Activated naive CD4-positive, alpha-beta T cell treated with Interleukin-2 at 50 U/mL for 16 hours (primary cell): ENCODE measurements at regions not wholly inside any gene's neighbourhood (a gene's known extent, or its start where the extent isn't known, plus 50 kb on each side); places are given as distances from the start of the nearest gene placed in this dataset.
A peak's percentile ranks its signal among the peaks of the same experiment; 100 is the strongest.

ENCODE experiments used
- DNase-seq: peaks from one replicate; pipeline ENCODE4 v3.0.0-alpha.2; 2020

GRCh38 chr1:114342376-114342775, 168.6 kb downstream of the TRIM33 start:
- peak; percentile 15 for DNase-seq

DNA sequence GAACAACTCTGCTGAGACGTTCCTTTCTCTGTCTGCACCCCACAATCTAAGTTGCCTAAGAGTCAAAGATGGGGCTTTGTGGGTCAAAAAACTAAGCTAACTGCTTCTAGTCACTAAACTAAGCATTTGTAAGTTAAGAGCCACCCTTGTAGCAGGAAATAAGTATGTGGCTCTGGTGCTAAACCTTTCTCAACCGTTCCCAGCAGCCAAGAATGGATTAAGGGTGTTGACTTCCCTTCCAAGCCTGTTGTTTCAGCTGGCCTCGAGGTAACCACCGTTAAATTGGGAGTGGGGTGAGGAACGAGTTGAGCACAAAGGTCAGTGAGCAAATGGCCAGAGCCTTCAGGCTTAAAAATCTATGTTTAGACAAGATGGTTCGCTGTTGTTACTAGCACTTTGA, 169.1 kb downstream of the TRIM33 start:
- DNase-seq: no peak

DNA sequence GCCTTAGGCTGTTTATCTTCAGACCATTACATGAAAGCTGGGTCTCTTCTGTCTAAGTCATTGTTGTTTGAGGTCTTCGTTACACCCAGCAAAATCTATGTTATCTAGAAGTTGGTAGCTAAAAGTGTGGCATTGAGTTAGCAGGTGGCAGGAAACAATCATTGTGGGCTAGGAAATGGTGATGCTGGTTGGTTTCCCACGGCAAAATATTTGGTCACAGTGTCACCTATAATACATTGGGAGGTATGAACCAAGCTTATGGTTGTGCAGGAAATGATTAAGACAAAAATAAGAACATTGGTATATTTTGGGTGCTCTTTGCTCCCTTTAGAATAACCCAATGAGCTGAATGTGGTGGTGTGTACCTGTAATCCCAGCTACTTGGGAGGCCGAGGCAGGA, 169.7 kb downstream of the TRIM33 start:
- DNase-seq: peak; percentile 27

DNA sequence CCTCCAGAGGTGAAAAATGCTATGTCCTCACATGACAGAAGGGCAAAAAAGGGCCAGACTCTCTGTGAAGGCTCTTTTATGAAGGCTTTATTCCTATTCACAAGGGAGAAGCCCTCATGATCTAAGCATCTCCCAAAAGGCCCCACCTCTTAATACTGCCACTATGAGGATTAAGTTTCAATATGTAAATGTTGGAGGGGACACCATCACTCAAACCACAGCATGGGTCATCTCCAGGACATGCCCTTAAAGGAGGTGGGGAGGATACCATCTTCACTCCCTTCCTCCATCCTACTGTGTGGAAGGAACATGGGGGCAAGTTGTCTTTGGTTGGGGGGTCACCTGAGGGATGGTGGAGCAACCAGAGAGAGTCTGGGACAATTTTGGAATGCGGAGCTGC, 170.1 kb downstream of the TRIM33 start:
- DNase-seq: no peak

GRCh38 chr1:114339379-114339778, 171.6 kb downstream of the TRIM33 start:
- no peak for DNase-seq

DNA sequence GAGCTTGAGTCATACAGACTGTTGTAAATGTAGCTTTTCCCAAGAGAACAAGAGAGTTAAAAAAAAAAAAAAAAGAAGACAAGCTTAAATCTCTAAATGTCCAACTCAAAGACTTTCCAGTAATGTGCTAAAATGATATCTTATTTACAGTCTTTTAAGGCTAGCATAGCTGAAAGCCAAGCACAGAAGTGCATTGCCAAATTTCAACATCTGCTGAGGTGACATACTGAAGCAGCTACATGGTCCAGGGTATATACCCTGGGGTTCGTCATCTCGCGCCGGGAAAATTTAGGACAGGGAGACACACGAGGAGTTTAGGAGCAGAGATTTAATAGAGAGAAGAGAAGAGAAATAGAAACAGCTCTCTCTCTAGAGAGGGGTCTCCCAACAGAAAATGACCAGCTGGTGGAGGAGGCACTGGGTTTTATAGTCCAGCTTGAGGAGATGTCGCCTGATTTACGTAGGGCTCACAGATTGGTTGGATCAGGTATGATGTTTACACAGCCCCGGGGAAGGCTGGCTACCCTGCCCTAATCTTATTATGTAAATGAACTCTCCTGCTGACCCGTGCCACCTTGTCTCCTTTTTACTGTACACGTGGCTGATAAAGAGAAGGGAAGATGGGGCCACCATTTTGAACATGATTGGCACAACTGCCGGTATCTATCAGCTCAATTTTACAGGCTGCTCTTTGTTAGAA, 172.7 kb downstream of the TRIM33 start:
- DNase-seq: no peak

DNA sequence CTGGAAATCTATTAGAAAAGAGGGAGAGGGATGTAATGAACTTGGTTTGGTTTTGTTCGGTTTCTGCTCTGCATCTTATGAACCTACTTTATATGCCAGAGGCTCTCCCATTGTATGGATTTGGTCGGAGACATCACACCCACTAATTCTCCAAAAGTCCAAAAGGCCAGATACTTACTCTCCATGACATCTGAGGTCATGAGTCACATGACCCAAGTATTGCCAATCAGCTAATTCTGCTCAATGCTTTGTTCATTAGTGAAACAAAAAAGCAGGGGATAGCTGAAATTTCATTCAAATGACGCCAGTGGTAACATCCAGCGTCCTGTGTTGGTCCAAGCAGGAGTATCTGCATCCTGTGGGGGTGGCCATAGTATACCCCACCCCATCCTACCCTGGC, 173.6 kb downstream of the TRIM33 start:
- no peak for DNase-seq

- DNase-seq: no peak
These were observed 174.6 kb downstream of the TRIM33 start for GRCh38 chr1:114336360-114336759.

GRCh38 chr1:114335273-114335672, 175.7 kb downstream of the TRIM33 start:
- DNase-seq: no peak

GRCh38 chr1:114334297-114334696, 176.7 kb downstream of the TRIM33 start:
- DNase-seq: no peak

DNA sequence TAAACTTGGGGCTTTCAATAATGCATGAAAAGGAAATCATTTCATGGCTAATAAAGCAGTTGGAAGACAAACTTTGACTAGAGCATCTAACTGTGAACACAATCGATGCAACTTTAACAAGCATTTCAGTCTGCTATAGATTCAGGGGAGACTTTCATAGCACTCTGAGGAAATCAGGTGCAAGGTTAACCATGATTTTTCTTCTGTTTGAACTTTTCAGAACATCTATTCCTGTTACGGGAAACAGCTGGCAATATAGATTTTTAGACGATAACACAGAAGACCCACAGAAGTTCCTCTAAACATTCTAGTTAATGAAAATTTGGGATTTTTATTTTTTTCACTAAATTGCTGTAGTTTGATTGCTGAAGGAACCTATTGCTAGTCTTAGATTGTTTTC, 177.3 kb downstream of the TRIM33 start:
- DNase-seq: no peak

DNA sequence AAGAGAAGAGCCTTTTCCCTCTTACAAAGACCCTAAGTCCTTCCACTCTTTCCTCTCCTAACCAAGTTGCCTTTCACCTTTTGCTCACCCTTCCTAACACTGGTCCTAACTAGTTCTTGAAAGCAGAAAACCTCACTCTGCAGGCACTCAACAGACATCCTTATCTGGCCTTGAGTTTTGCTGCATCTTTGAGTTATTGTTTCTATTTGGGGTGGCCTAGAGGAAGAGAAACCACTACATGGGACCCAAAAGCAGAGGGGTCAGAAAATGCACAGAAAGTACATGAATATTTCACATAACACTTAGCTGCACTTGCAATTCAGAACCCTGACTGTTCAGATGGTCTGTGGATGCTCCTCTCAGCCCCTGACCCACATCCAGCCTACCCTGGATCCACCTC, 178.3 kb upstream of the SYT6 start:
- no peak for DNase-seq

DNA sequence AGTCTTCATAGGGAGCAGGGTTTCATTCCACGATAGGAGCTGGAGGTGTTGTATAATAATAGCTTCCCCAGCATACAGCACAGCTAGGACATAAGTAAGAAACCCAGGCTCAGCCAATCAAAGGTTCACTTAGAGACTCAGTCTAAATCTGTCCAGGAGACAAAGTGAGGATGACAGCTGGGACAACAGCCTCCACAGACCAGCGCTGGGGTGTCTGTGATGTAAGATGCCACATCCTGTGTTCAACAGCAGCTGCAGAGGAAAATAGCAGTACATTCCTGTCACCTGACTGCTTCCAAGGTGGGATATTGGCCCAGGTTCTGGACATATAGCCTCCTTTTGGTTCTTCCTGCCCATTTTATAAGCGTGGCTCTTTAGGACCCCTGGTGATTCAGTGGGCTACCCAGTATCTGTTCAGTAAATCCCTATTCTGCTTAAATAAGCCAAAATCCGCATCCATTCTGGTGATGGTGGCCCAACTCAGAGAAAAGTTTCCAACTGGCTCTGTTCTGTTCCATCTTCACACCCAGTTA, 176.8 kb upstream of the SYT6 start:
- DNase-seq: no peak

- no peak for DNase-seq
These were observed 174.8 kb upstream of the SYT6 start for GRCh38 chr1:114328361-114328904.

DNA sequence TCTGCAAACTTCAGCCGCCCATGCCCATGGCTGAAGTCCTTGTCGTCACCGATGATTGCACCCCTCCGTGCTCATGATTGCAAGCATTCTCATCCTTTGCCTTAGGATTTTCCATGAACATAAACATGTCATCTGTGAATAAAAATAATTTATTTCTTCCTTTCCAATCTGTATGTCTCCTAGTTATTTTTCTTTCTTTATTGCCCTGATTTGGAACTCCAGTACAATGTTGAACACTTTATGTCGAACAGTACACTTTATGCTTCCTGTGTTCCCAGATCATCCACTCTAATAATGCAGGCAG, 170.9 kb upstream of the SYT6 start:
- DNase-seq: no peak

DNA sequence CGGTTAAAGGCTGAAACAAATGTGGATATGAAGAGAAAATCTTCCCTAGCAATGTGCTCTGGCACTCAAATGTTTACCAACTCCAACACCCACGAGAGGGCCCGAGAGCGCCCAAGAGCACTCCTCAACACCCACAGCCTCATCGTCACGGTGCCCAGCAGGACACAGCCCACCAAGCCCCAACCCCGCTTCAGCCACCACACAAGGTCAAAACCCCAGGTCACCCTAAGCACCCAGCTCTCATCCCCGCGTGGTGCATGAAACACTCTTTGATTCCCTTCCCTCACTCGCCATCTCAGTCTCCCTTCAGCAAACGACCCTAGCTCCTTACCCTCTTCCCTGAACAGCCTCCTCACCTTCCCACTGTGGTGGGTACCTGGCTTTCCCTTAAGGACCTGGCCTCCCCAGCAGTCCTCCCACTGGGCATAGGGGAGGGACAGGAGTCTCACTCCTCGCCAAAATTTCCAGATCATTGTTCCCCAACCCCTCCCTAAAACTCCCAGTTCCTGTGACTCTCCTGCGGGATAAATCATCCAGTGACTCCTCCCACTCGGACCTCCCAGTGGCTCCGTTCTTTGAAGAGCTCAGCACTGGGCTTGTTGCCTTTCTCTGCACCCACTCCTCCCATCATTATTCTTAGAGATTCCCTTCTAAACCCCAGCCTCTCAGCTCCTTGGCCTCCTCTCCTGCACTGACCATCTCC, 170.4 kb upstream of the SYT6 start:
- no peak for DNase-seq

- DNase-seq: no peak
These were observed 169.1 kb upstream of the SYT6 start for GRCh38 chr1:114322734-114323133.

DNA sequence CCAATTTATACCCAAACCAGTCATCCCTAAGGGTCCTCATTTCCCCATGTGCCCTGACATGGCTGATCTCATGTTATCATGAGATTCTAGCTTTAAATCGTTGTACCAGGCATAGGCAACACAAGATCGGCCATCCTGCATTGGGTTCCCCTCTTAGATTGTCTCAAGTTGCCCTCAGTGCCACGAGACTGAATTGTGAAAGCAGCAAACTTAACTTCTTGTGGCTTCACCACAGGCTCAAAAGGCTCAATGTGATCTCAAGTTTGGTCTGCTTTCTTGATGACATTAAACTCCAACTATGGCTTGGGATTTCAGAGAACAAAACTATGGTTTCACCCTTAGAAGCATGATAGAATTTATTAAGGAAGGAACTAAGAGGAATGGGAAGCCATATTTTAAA, 168.5 kb upstream of the SYT6 start:
- DNase-seq: no peak

DNA sequence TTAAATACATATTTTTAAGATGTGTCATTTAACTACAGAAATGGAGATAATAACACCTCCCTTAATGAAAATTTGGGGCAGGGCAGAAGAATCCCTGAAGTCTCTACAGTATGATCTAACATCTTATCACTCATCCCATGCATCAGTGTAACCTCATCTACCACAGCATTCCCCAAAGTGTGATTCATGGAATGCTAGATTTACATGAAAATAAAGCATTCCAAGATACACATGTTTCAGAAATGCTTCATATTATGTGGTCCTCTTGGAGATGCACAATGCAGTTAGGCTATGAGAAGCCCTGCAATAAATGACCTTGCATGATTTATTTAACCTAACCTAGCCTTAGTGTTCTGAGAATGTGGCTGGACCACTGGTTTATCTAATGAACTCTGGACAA, 166.9 kb upstream of the SYT6 start:
- no peak for DNase-seq

- no peak for DNase-seq
These were observed 165.7 kb upstream of the SYT6 start for GRCh38 chr1:114319418-114319817.

GRCh38 chr1:114318961-114319360, 165.3 kb upstream of the SYT6 start:
- no peak for DNase-seq

GRCh38 chr1:114316204-114316603, 162.5 kb upstream of the SYT6 start:
- DNase-seq: no peak

DNA sequence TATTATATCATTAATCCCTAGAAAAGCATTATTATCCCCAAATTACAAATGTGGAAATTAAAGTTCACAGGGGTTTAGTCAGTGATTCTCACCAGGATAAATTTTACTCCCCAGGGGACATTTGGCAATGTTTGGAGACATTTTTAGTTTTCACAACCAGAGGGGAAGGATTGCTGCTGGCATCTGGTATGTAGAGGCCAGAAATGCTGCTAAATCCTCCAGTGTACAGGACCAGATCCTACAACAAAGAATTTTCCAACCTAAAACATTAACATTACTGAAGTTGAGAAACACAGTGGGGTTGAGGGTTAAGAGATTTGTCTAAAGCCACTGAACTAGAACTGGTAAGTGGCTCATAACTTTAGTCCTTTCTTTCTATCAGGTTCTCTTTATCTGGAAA, 162.0 kb upstream of the SYT6 start:
- no peak for DNase-seq

- DNase-seq: no peak
These were observed 160.9 kb upstream of the SYT6 start for GRCh38 chr1:114314576-114314975.

DNA sequence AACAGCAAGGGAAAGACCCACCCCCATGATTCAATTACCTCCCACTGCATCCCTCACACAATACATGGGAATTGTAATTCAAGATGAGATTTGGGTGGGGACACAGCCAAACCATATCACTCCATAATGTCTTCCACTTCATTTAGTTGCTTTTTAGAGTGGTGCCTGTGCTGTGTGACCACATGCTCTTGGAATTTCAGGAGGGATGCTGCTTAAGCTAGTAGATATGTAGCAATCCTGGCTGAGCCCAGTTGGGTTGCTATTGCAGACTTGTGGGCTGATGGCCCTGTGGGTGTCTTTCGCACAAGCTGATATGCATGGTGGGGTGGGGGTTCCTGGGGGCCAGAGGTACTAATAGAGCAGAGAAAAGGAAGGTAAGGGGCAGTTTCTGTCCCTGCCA, 160.4 kb upstream of the SYT6 start:
- no peak for DNase-seq
